Trophoblast cell (in vitro differentiated cells and primary cell): ENCODE measurements at regions not wholly inside any gene's neighbourhood (a gene's known extent, or its start where the extent isn't known, plus 50 kb on each side); places are given as distances from the start of the nearest gene placed in this dataset.

Source experiments
- DNase-seq, 2 donors: peaks; one replicate each; pipeline ENCODE4 v3.0.0-alpha.2; 2016
- H2AFZ ChIP-seq: 2 replicates; pipeline ENCODE4 v1.6.1; 2013; ENCODE audit warnings: low read length, moderate library complexity, mild to moderate bottlenecking; ENCODE audit not compliant: insufficient read depth, poor library complexity
- H2AK5ac ChIP-seq: 2 replicates; pipeline ENCODE4 v1.6.1; 2013; ENCODE audit warnings: mild to moderate bottlenecking, low read length
- H2BK120ac ChIP-seq: 2 replicates; pipeline ENCODE4 v1.6.1; 2013; ENCODE audit warnings: low read length, mild to moderate bottlenecking, moderate library complexity; ENCODE audit not compliant: insufficient read depth, poor library complexity
- H2BK12ac ChIP-seq: 2 replicates; pipeline ENCODE4 v1.6.1; 2013; ENCODE audit warnings: mild to moderate bottlenecking, low read length, moderate library complexity
- H2BK5ac ChIP-seq: 2 replicates; pipeline ENCODE4 v1.6.1; 2013; ENCODE audit warnings: low read length, low read depth, moderate library complexity, mild to moderate bottlenecking; ENCODE audit not compliant: poor library complexity
- H3K14ac ChIP-seq: 2 replicates; pipeline ENCODE4 v1.6.1; 2013; ENCODE audit warnings: mild to moderate bottlenecking, low read length
- H3K18ac ChIP-seq: 2 replicates; pipeline ENCODE4 v1.6.1; 2013; ENCODE audit warnings: mild to moderate bottlenecking, low read length
- H3K23ac ChIP-seq: 2 replicates; pipeline ENCODE4 v1.6.1; 2013; ENCODE audit warnings: low read length
- H3K27ac ChIP-seq: 2 replicates; pipeline ENCODE4 v1.5.1; 2013; ENCODE audit warnings: low read depth, mild to moderate bottlenecking, inconsistent platforms, low read length, moderate library complexity
- H3K27me3 ChIP-seq: 2 replicates; pipeline ENCODE4 v1.6.1; 2013; ENCODE audit warnings: inconsistent platforms, mild to moderate bottlenecking, low read length, moderate library complexity; ENCODE audit not compliant: insufficient read depth
- H3K36me3 ChIP-seq, 2 experiments: 1 replicate in 1 of 2; 2 replicates in 1 of 2; pipeline ENCODE4 v1.6.1; 2013; ENCODE audit warnings: low read length in 2 of 2, mild to moderate bottlenecking in 2 of 2, moderate library complexity in 1 of 2; ENCODE audit not compliant: insufficient read depth in 2 of 2, control insufficient read depth in 1 of 2
- H3K4ac ChIP-seq: 2 replicates; pipeline ENCODE4 v1.6.1; 2013; ENCODE audit warnings: low read depth, mild to moderate bottlenecking, low read length, moderate library complexity
- H3K4me1 ChIP-seq, 2 experiments: 1 replicate in 1 of 2; 2 replicates in 1 of 2; pipeline ENCODE4 v1.6.1; 2013; ENCODE audit warnings: low read length in 2 of 2, mild to moderate bottlenecking in 2 of 2, moderate library complexity in 1 of 2; ENCODE audit not compliant: insufficient read depth in 2 of 2, control insufficient read depth in 1 of 2
- H3K4me2 ChIP-seq: 2 replicates; pipeline ENCODE4 v1.6.1; 2013; ENCODE audit warnings: inconsistent platforms, mild to moderate bottlenecking, low read length, moderate library complexity
- H3K4me3 ChIP-seq: 2 replicates; pipeline ENCODE4 v1.5.1; 2013; ENCODE audit warnings: mild to moderate bottlenecking, low read depth, low read length, inconsistent platforms
- H3K79me1 ChIP-seq: one replicate; pipeline ENCODE4 v1.6.1; 2013; ENCODE audit warnings: low read length
- H3K79me2 ChIP-seq: 2 replicates; pipeline ENCODE4 v1.6.1; 2013; ENCODE audit warnings: low read length, mild to moderate bottlenecking; ENCODE audit not compliant: control insufficient read depth, insufficient read depth, poor library complexity
- H3K9ac ChIP-seq: 2 replicates; pipeline ENCODE4 v1.6.1; 2013; ENCODE audit warnings: mild to moderate bottlenecking, low read length
- H3K9me3 ChIP-seq: 2 replicates; pipeline ENCODE4 v1.6.1; 2013; ENCODE audit warnings: low read depth, mild to moderate bottlenecking, control low read depth, inconsistent platforms, low read length; ENCODE audit not compliant: insufficient read depth
- H4K12ac ChIP-seq: 2 replicates; pipeline ENCODE4 v1.6.1; 2013; ENCODE audit warnings: low read depth, mild to moderate bottlenecking, low read length, moderate library complexity
- H4K8ac ChIP-seq: 2 replicates; pipeline ENCODE4 v1.6.1; 2013; ENCODE audit warnings: low read depth, mild to moderate bottlenecking, low read length, moderate library complexity
- H4K91ac ChIP-seq: one replicate; pipeline ENCODE4 v1.6.1; 2013; ENCODE audit warnings: low read depth, mild to moderate bottlenecking, low read length, moderate library complexity
- WGBS: extraction: QIAGEN DNeasy Blood & Tissue Kit; methylation state at CpG from one replicate; pipeline ENCODE4 v1.1.7; 2013; ENCODE audit warnings: missing lambda C conversion rate; ENCODE audit not compliant: insufficient read length, insufficient coverage; ENCODE audit errors: extremely low coverage; 5-methylcytosine and 5-hydroxymethylcytosine counted together

DNA sequence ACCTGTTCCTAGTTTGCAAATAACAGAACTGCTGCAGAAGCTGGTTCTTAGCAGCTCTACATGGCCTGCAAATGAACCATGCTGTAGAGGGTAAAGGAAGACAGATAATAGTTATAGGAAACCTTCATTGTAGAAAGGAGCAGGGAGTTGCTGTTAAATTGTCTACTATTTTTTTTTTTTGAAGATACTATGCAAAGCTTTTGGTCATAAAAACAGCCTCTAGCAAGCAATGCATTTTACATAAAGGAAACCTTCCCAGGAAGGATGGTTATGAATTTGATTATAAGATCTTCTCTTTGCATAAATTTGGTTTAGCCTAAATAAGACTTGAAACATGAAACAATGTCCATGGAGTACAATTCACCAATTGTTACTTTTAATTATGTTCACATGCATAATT lies 793.4 kb downstream of the SLC4A3 start:
- Histone ChIP-seq H3K9me3 (no peaks in the 10 kb centered on the region), H3K18ac (no peak overlapping the region)

DNA sequence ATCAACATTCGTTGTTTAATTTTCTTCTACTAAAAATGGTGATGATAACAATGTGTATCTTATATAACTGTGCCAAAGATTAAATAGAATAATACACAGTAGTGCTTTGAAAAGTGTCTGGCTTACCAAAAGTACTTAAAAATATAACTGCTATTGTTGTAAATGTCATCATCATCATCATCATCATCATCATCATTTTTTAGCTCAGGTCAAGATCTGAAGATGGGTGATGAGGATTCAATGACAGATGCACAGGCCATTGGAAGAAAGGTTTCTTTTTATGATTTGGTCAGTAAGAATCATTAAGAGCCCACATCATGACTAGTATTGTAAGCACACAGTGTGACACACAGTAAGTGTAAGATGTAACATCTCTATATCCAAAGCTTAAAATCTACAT lies 795.2 kb downstream of the SLC4A3 start:
- DNase-seq, result no peak
- Histone ChIP-seq H2BK5ac (no peak overlapping the region), H2AFZ (no peak overlapping the region), H3K9ac (no peak overlapping the region), H3K79me2 (no peaks in the 10 kb centered on the region), H3K4me3 (no peak overlapping the region), H2AK5ac (no peak overlapping the region), H4K12ac (no peak overlapping the region), H3K4me2 (no peak overlapping the region), H4K91ac (no peak overlapping the region), H4K8ac (no peak overlapping the region), H3K14ac (no peak overlapping the region), H3K79me1 (no peaks in the 10 kb centered on the region), H3K27me3 (no peaks in the 10 kb centered on the region), H3K4me1 (no peaks in the 10 kb centered on the region), H3K9me3 (no peaks in the 10 kb centered on the region), H3K36me3 (no peaks in the 10 kb centered on the region), H2BK12ac (no peak overlapping the region), H3K4ac (no peak overlapping the region), H3K23ac (no peak overlapping the region), H3K18ac (no peak overlapping the region), H3K27ac (no peak overlapping the region), H2BK120ac (no peak overlapping the region)
- no CpG with 5 or more reads among the region's 1 CpG for WGBS

More for the DNA sequence above, 793.4 kb downstream of the SLC4A3 start:
- DNase-seq, result no peak
- no peaks in the 10 kb centered on the region for H3K79me1 ChIP-seq
- H3K4me1 ChIP-seq, result no peaks in the 10 kb centered on the region
- no peak overlapping the region for H2AK5ac ChIP-seq
- H3K4me2 ChIP-seq, result no peak overlapping the region
- no peaks in the 10 kb centered on the region for H3K27me3 ChIP-seq
- H3K79me2 ChIP-seq, result no peaks in the 10 kb centered on the region
- H2BK12ac ChIP-seq, result no peak overlapping the region
- no peak overlapping the region for H4K8ac ChIP-seq
- no peaks in the 10 kb centered on the region for H3K36me3 ChIP-seq
- no peak overlapping the region for H3K27ac ChIP-seq
- no peak overlapping the region for H2AFZ ChIP-seq
- H2BK5ac ChIP-seq, result no peak overlapping the region
- no peak overlapping the region for H3K9ac ChIP-seq
- H4K91ac ChIP-seq, result no peak overlapping the region
- H3K4ac ChIP-seq, result no peak overlapping the region
- no peak overlapping the region for H2BK120ac ChIP-seq
- no peak overlapping the region for H4K12ac ChIP-seq
- no peak overlapping the region for H3K23ac ChIP-seq
- no peak overlapping the region for H3K14ac ChIP-seq
- no peak overlapping the region for H3K4me3 ChIP-seq

DNA sequence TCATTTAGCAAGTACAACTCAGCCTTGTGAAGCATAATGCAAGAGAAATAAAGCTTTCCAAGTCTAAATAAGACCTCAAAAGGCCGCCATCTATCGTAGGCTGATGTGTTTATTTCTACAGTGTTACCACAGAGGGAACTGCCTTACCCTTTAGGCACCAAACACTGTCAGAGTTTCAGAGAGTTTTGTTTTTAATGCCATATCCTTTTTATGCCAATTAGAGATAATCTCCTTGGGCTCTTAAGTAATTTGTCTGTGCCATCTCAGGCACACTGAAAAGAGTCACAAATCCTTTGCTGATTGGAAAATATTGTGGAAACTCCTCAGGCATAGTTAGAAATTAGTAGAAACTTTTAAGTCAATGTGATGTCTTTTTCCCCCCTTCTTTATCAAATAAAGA lies 797.1 kb downstream of the SLC4A3 start:
- no peak for DNase-seq
- no peak overlapping the region for H3K4me3 ChIP-seq
- H3K18ac ChIP-seq, result no peak overlapping the region
- no peaks in the 10 kb centered on the region for H3K79me2 ChIP-seq
- H2BK12ac ChIP-seq, result no peak overlapping the region
- H2AFZ ChIP-seq, result no peak overlapping the region
- no peak overlapping the region for H3K9ac ChIP-seq
- H3K4me1 ChIP-seq, result no peaks in the 10 kb centered on the region
- H3K9me3 ChIP-seq, result no peaks in the 10 kb centered on the region
- no peak overlapping the region for H3K4ac ChIP-seq
- no peak overlapping the region for H3K4me2 ChIP-seq
- H3K79me1 ChIP-seq, result no peaks in the 10 kb centered on the region
- H4K8ac ChIP-seq, result no peak overlapping the region
- H3K14ac ChIP-seq, result no peak overlapping the region
- H4K12ac ChIP-seq, result no peak overlapping the region
- no peak overlapping the region for H2AK5ac ChIP-seq
- no CpG with 5 or more reads among the region's 2 CpGs for WGBS
- no peaks in the 10 kb centered on the region for H3K36me3 ChIP-seq
- H3K27me3 ChIP-seq, result no peaks in the 10 kb centered on the region
- H3K23ac ChIP-seq, result no peak overlapping the region
- H3K27ac ChIP-seq, result no peak overlapping the region
- no peak overlapping the region for H2BK5ac ChIP-seq
- no peak overlapping the region for H4K91ac ChIP-seq
- no peak overlapping the region for H2BK120ac ChIP-seq

DNA sequence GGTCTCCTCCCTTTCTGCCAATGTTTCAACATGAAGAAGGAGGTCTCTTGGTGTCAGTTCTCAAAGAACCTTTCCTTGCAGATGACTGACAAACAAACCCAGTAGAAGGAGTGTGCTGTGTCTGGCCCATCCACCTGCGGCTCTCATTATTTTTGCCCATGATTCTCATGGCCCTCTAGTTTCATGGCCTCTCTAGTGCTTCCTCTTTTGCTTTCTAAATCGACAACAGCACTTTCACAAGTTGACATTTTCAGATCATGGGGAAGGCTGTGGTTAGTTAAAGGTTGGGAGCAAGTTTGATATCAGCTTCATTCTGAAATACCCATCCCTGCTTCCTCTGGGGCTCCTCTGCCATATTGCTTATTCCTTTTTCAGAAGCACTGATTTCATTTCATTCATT lies 805.2 kb downstream of the SLC4A3 start:
- no peaks in the 10 kb centered on the region for H3K79me1 ChIP-seq
- H3K27ac ChIP-seq, result no peak overlapping the region
- H4K8ac ChIP-seq, result no peak overlapping the region
- no peak overlapping the region for H2AK5ac ChIP-seq
- H3K4me1 ChIP-seq, result no peaks in the 10 kb centered on the region
- no peak overlapping the region for H3K18ac ChIP-seq
- no peak overlapping the region for H2AFZ ChIP-seq
- no peaks in the 10 kb centered on the region for H3K79me2 ChIP-seq
- H2BK5ac ChIP-seq, result no peak overlapping the region
- H3K27me3 ChIP-seq, result no peaks in the 10 kb centered on the region
- no peaks in the 10 kb centered on the region for H3K9me3 ChIP-seq
- WGBS, result no CpG with 5 or more reads among the region's 2 CpGs
- no peak overlapping the region for H3K23ac ChIP-seq
- no peak overlapping the region for H3K4me2 ChIP-seq
- no peak overlapping the region for H2BK12ac ChIP-seq
- H4K91ac ChIP-seq, result no peak overlapping the region
- H4K12ac ChIP-seq, result no peak overlapping the region
- no peak overlapping the region for H3K4ac ChIP-seq
- no peak overlapping the region for H2BK120ac ChIP-seq
- no peak for DNase-seq
- no peak overlapping the region for H3K9ac ChIP-seq
- H3K4me3 ChIP-seq, result no peak overlapping the region
- H3K14ac ChIP-seq, result no peak overlapping the region
- H3K36me3 ChIP-seq, result no peaks in the 10 kb centered on the region

DNA sequence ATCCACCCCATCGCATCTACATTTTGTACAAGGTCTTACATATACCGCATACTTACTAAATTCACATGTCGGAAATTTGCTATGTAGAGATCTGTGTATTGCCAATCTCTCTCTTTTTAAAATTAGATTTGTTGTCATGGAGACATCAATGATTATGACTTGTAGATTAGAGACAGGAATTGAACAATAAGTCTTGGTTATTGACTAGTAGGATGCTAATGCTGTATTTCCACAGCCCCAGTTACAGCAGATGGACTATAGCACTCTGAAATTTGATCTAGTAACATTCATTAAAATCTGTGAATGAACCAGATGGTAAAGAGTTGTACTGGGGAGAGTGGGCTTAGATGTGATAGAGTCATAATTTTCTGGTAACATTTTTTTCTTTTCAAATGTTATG lies 805.7 kb downstream of the SLC4A3 start:
- 100% methylated on average over 2 of the region's 3 CpGs for WGBS
- Histone ChIP-seq H2BK5ac (no peak overlapping the region), H3K23ac (no peak overlapping the region), H4K8ac (no peak overlapping the region), H3K14ac (no peak overlapping the region), H4K12ac (no peak overlapping the region), H3K9ac (no peak overlapping the region), H3K18ac (no peak overlapping the region), H3K4me2 (no peak overlapping the region), H2AFZ (no peak overlapping the region), H2BK12ac (no peak overlapping the region), H3K9me3 (no peaks in the 10 kb centered on the region), H4K91ac (no peak overlapping the region), H3K27me3 (no peaks in the 10 kb centered on the region), H3K79me2 (no peaks in the 10 kb centered on the region), H3K4me1 (no peaks in the 10 kb centered on the region), H2BK120ac (no peak overlapping the region), H3K4me3 (no peak overlapping the region), H3K4ac (no peak overlapping the region), H3K36me3 (no peaks in the 10 kb centered on the region), H2AK5ac (no peak overlapping the region), H3K27ac (no peak overlapping the region), H3K79me1 (no peaks in the 10 kb centered on the region)
- DNase-seq, result no peak
